Mesenchymal stem cell (in vitro differentiated cells and primary cell): ENCODE measurements at regions not wholly inside any gene's neighbourhood (a gene's known extent, or its start where the extent isn't known, plus 50 kb on each side); places are given as distances from the start of the nearest gene placed in this dataset.

ENCODE experiments used
- DNase-seq: peaks from one replicate; pipeline ENCODE4 v3.0.0-alpha.2; 2013
- H2AFZ ChIP-seq: one replicate; pipeline ENCODE4 v1.6.1; 2013; ENCODE audit warnings: low read depth, mild to moderate bottlenecking, control low read depth, inconsistent platforms, low read length, moderate library complexity
- H2AK5ac ChIP-seq: 2 replicates; pipeline ENCODE4 v1.6.1; 2013; ENCODE audit warnings: low read length, moderate library complexity, mild to moderate bottlenecking, inconsistent platforms; ENCODE audit not compliant: severe bottlenecking
- H2BK120ac ChIP-seq: one replicate; pipeline ENCODE4 v1.6.1; 2013; ENCODE audit warnings: low read depth, mild to moderate bottlenecking, inconsistent platforms, low read length, moderate library complexity
- H2BK12ac ChIP-seq, 2 experiments: one replicate each; pipeline ENCODE4 v1.6.1; 2013; ENCODE audit warnings: inconsistent platforms in 2 of 2, low read length in 2 of 2, mild to moderate bottlenecking in 2 of 2, moderate library complexity in 2 of 2, control low read depth in 1 of 2
- H2BK15ac ChIP-seq: one replicate; pipeline ENCODE4 v1.6.1; 2013; ENCODE audit warnings: mild to moderate bottlenecking, low read depth, inconsistent platforms; ENCODE audit not compliant: poor library complexity, severe bottlenecking
- H2BK5ac ChIP-seq: 2 replicates; pipeline ENCODE4 v1.6.1; 2013; ENCODE audit warnings: low read depth, mild to moderate bottlenecking, low read length, control low read depth, inconsistent platforms; ENCODE audit not compliant: poor library complexity, severe bottlenecking
- H3K14ac ChIP-seq, 2 experiments: one replicate each; pipeline ENCODE4 v1.6.1; 2013; ENCODE audit warnings: inconsistent platforms in 2 of 2, low read length in 2 of 2, control low read depth in 1 of 2, mild to moderate bottlenecking in 1 of 2, moderate library complexity in 1 of 2
- H3K18ac ChIP-seq, 2 experiments: one replicate each; pipeline ENCODE4 v1.6.1; 2013; ENCODE audit warnings: inconsistent platforms in 2 of 2, low read length in 2 of 2, control low read depth in 1 of 2, low read depth in 1 of 2, mild to moderate bottlenecking in 1 of 2
- H3K23ac ChIP-seq, 2 experiments: one replicate each; pipeline ENCODE4 v1.6.1; 2013; ENCODE audit warnings: inconsistent platforms in 2 of 2, low read length in 2 of 2, mild to moderate bottlenecking in 2 of 2, moderate library complexity in 2 of 2, control low read depth in 1 of 2
- H3K27ac ChIP-seq: 2 replicates; pipeline ENCODE4 v1.5.1; 2013; ENCODE audit warnings: mild to moderate bottlenecking, moderate library complexity, low read length, control low read depth, inconsistent platforms; ENCODE audit not compliant: poor library complexity, severe bottlenecking
- H3K27me3 ChIP-seq, 2 experiments: 2 replicates each; pipeline versions ENCODE4 v1.6.1 to v1.7.0; 2013; ENCODE audit warnings: low read length in 2 of 2, mild to moderate bottlenecking in 2 of 2, moderate library complexity in 2 of 2, control low read depth in 1 of 2, inconsistent platforms in 1 of 2; ENCODE audit not compliant: control insufficient read depth in 1 of 2, insufficient read depth in 1 of 2
- H3K36me3 ChIP-seq, 2 experiments: 2 replicates each; pipeline versions ENCODE4 v1.6.1 to v1.7.0; 2013; ENCODE audit warnings: low read length in 2 of 2, control low read depth in 1 of 2, inconsistent platforms in 1 of 2, low read depth in 1 of 2, mild to moderate bottlenecking in 1 of 2; ENCODE audit not compliant: insufficient read depth in 2 of 2, control insufficient read depth in 1 of 2
- H3K4ac ChIP-seq, 2 experiments: one replicate each; pipeline ENCODE4 v1.6.1; 2013; ENCODE audit warnings: inconsistent platforms in 2 of 2, low read length in 2 of 2, mild to moderate bottlenecking in 2 of 2, moderate library complexity in 2 of 2, control low read depth in 1 of 2, low read depth in 1 of 2
- H3K4me1 ChIP-seq: 2 replicates; pipeline ENCODE4 v1.6.1; 2013; ENCODE audit warnings: low read depth, low read length, control low read depth; ENCODE audit not compliant: control insufficient read depth, insufficient read depth
- H3K4me2 ChIP-seq: 2 replicates; pipeline ENCODE4 v1.6.1; 2013; ENCODE audit warnings: low read length, mild to moderate bottlenecking, inconsistent platforms; ENCODE audit not compliant: poor library complexity, severe bottlenecking
- H3K4me3 ChIP-seq, 2 experiments: 2 replicates each; pipeline versions ENCODE4 v1.5.1 to v1.7.0; 2013; ENCODE audit warnings: low read length in 2 of 2, mild to moderate bottlenecking in 2 of 2, control low read depth in 1 of 2, low read depth in 1 of 2; ENCODE audit not compliant: insufficient read depth in 1 of 2
- H3K79me1 ChIP-seq: replicated peaks from 2 replicates; pipeline ENCODE4 v1.6.1; 2013; ENCODE audit warnings: mild to moderate bottlenecking, control low read depth, low read length, inconsistent platforms; ENCODE audit not compliant: poor library complexity, severe bottlenecking
- H3K9ac ChIP-seq: 2 replicates; pipeline ENCODE4 v1.7.0; 2013; ENCODE audit warnings: mild to moderate bottlenecking, low read length, moderate library complexity
- H3K9me3 ChIP-seq: 2 replicates; pipeline ENCODE4 v1.7.0; 2013; ENCODE audit warnings: mild to moderate bottlenecking, low read length; ENCODE audit not compliant: control insufficient read depth
- H4K8ac ChIP-seq: one replicate; pipeline ENCODE4 v1.6.1; 2013; ENCODE audit warnings: inconsistent platforms, mild to moderate bottlenecking, low read length, moderate library complexity
- H4K91ac ChIP-seq: one replicate; pipeline ENCODE4 v1.6.1; 2013; ENCODE audit warnings: mild to moderate bottlenecking, low read length, inconsistent platforms
- WGBS: methylation state at CpG from one replicate; pipeline ENCODE4 v1.1.7; 2013; ENCODE audit warnings: mixed read lengths; 5-methylcytosine and 5-hydroxymethylcytosine counted together

DNA sequence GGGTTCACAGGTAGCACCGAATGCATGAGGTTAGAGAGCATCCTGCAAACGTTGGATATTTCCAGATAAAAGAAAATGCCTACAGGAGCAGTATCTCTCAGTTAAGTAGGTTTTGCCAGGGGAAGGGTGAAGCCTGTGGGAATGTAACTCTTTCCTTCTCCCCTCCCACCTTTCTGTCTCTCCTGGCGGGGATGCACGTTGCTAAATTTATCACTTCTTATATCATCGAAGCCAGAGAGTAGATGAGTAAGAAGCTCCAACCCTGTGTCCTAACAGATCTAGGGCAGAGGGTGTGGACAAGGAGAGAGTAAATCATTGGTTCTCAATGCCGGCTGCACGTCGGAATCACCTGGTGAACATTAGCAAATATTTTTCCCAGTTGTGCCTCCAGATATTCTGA, 457.5 kb downstream of the ENC1 start:
- no peak overlapping the region for H4K91ac ChIP-seq
- H2AFZ ChIP-seq, result no peak overlapping the region
- WGBS, result 85% methylated on average over 7 of the region's 8 CpGs
- H3K79me1 ChIP-seq, result no peaks in the 10 kb centered on the region
- no peak overlapping the region for H4K8ac ChIP-seq
- H3K14ac ChIP-seq, result no peak overlapping the region
- H2BK15ac ChIP-seq, result peak overlapping the region; percentile 38
- H2BK5ac ChIP-seq, result no peak overlapping the region
- no peak overlapping the region for H3K4me2 ChIP-seq
- H2AK5ac ChIP-seq, result no peak overlapping the region
- H3K23ac ChIP-seq, result no peak overlapping the region
- no peak overlapping the region for H3K9ac ChIP-seq
- H3K4me1 ChIP-seq, result peaks cover 2% of the 10 kb centered on the region
- H2BK120ac ChIP-seq, result no peak overlapping the region
- H3K36me3 ChIP-seq, result no peaks in the 10 kb centered on the region
- no peak overlapping the region for H3K4ac ChIP-seq
- no peak overlapping the region for H2BK12ac ChIP-seq
- H3K18ac ChIP-seq, result no peak overlapping the region
- no peak overlapping the region for H3K27ac ChIP-seq
- no peak overlapping the region for H3K4me3 ChIP-seq
- no peaks in the 10 kb centered on the region for H3K9me3 ChIP-seq
- DNase-seq, result no peak
- H3K27me3 ChIP-seq, result peaks cover 0 to 9% of the 10 kb centered on the region in 2 experiments

DNA sequence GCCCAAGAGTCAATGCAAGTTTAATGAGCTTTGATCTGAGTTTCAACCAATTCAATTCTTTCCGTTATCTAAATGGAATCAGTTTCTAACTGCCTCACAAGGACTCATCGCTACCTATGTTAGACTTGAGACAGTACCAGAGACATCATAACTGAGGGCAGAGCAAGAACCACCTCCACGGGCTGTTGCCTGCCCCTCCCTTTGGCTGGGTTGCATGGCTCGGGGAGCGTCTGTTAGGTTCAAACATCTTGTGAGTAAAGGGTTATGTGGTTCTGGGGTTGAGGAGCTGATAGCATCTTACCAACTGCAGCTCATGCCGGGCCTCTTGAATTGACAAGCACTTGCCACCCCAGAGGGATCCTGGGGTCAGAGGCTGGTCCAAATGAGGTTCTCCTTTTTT, 457.9 kb downstream of the ENC1 start:
- Histone ChIP-seq H3K18ac (no peak overlapping the region), H3K4ac (no peak overlapping the region), H3K27ac (no peak overlapping the region), H3K14ac (no peak overlapping the region), H3K27me3 (peaks cover 0 to 11% of the 10 kb centered on the region in 2 experiments), H3K9me3 (no peaks in the 10 kb centered on the region), H3K4me2 (no peak overlapping the region), H4K8ac (no peak overlapping the region), H3K4me1 (peaks cover 2% of the 10 kb centered on the region), H3K23ac (no peak overlapping the region), H3K36me3 (no peaks in the 10 kb centered on the region), H3K9ac (no peak overlapping the region), H2BK5ac (no peak overlapping the region), H2BK120ac (no peak overlapping the region), H3K79me1 (no peaks in the 10 kb centered on the region), H2AK5ac (no peak overlapping the region), H3K4me3 (no peak overlapping the region), H4K91ac (no peak overlapping the region), H2BK12ac (no peak overlapping the region), H2AFZ (no peak overlapping the region), H2BK15ac (no peak overlapping the region)
- WGBS, result 86% methylated on average over 6 of the region's 6 CpGs
- no peak for DNase-seq

DNA sequence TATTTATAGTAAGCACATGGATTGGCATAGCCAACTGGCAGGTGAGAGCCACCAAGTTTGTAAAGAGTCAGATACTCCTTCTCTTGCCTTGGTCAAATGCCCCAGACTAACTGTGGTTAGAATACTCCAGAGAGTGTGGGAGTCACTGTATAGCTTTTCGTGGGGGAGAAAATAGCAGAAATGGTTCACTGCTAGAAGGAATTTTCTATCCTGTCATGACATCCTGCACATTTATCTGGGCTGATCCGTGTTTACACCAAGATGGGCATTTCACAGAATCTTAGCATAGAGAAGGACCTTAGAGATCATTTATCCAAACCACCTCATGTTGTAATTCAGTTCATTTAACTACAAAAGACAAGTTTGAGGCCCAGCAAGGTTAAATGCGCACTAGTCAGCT, 460.8 kb downstream of the ENC1 start:
- Histone ChIP-seq H3K27me3 (peaks cover 0 to 27% of the 10 kb centered on the region in 2 experiments), H3K36me3 (no peaks in the 10 kb centered on the region), H3K4me3 (no peak overlapping the region), H2BK12ac (no peak overlapping the region), H2BK120ac (no peak overlapping the region), H2AFZ (no peak overlapping the region), H3K4ac (no peak overlapping the region), H3K27ac (no peak overlapping the region), H4K91ac (no peak overlapping the region), H2BK5ac (no peak overlapping the region), H2AK5ac (no peak overlapping the region), H3K23ac (no peak overlapping the region), H4K8ac (no peak overlapping the region), H3K4me1 (peaks cover 2% of the 10 kb centered on the region), H3K79me1 (no peaks in the 10 kb centered on the region), H3K18ac (no peak overlapping the region), H3K14ac (no peak overlapping the region), H2BK15ac (no peak overlapping the region), H3K9me3 (no peaks in the 10 kb centered on the region), H3K9ac (no peak overlapping the region), H3K4me2 (no peak overlapping the region)
- 78% methylated on average over 3 of the region's 3 CpGs for WGBS
- DNase-seq, result no peak

DNA sequence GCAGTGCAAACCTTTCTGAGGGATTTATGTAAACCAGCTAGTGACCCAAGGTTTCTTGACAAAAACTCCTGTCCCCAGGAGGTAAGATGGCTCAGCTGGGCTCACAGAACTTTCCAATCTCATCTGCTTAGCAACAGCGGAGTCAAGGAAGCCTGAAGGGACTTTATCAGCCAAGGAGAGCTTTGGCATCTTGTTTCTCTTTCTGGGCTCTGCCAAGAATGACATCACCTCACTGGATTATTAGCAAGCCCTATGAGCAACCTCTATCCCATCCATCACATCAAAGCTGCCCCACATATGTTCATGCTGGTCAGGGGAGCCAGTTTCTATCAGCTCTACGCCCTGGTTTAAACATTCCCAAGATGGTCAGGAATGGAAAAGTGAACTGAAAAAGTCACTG, 461.3 kb downstream of the ENC1 start:
- peak; percentile 38 for DNase-seq
- H3K9ac ChIP-seq, result no peak overlapping the region
- H3K4me3 ChIP-seq, result no peak overlapping the region
- H4K91ac ChIP-seq, result no peak overlapping the region
- no peak overlapping the region for H2BK15ac ChIP-seq
- no peak overlapping the region for H3K14ac ChIP-seq
- H2BK120ac ChIP-seq, result no peak overlapping the region
- H3K4me2 ChIP-seq, result no peak overlapping the region
- H2BK5ac ChIP-seq, result no peak overlapping the region
- H2BK12ac ChIP-seq, result no peak overlapping the region
- H3K27me3 ChIP-seq, result peaks cover 0 to 27% of the 10 kb centered on the region in 2 experiments
- no peaks in the 10 kb centered on the region for H3K79me1 ChIP-seq
- H3K4me1 ChIP-seq, result peaks cover 2% of the 10 kb centered on the region
- H3K18ac ChIP-seq, result no peak overlapping the region
- no peak overlapping the region for H3K27ac ChIP-seq
- no peaks in the 10 kb centered on the region for H3K9me3 ChIP-seq
- no peak overlapping the region for H2AFZ ChIP-seq
- H3K23ac ChIP-seq, result no peak overlapping the region
- no peak overlapping the region for H3K4ac ChIP-seq
- no peak overlapping the region for H4K8ac ChIP-seq
- H3K36me3 ChIP-seq, result no peaks in the 10 kb centered on the region
- 92% methylated on average over 2 of the region's 2 CpGs for WGBS
- no peak overlapping the region for H2AK5ac ChIP-seq
